Mesenchymal stem cell (in vitro differentiated cells and primary cell): ENCODE measurements at regions not wholly inside any gene's neighbourhood (a gene's known extent, or its start where the extent isn't known, plus 50 kb on each side); places are given as distances from the start of the nearest gene placed in this dataset.

ENCODE experiments used
- DNase-seq: peaks from one replicate; pipeline ENCODE4 v3.0.0-alpha.2; 2013
- H2AFZ ChIP-seq: one replicate; pipeline ENCODE4 v1.6.1; 2013; ENCODE audit warnings: low read depth, mild to moderate bottlenecking, control low read depth, inconsistent platforms, low read length, moderate library complexity
- H2AK5ac ChIP-seq: 2 replicates; pipeline ENCODE4 v1.6.1; 2013; ENCODE audit warnings: low read length, moderate library complexity, mild to moderate bottlenecking, inconsistent platforms; ENCODE audit not compliant: severe bottlenecking
- H2BK120ac ChIP-seq: one replicate; pipeline ENCODE4 v1.6.1; 2013; ENCODE audit warnings: low read depth, mild to moderate bottlenecking, inconsistent platforms, low read length, moderate library complexity
- H2BK12ac ChIP-seq, 2 experiments: one replicate each; pipeline ENCODE4 v1.6.1; 2013; ENCODE audit warnings: inconsistent platforms in 2 of 2, low read length in 2 of 2, mild to moderate bottlenecking in 2 of 2, moderate library complexity in 2 of 2, control low read depth in 1 of 2
- H2BK15ac ChIP-seq: one replicate; pipeline ENCODE4 v1.6.1; 2013; ENCODE audit warnings: mild to moderate bottlenecking, low read depth, inconsistent platforms; ENCODE audit not compliant: poor library complexity, severe bottlenecking
- H2BK5ac ChIP-seq: 2 replicates; pipeline ENCODE4 v1.6.1; 2013; ENCODE audit warnings: low read depth, mild to moderate bottlenecking, low read length, control low read depth, inconsistent platforms; ENCODE audit not compliant: poor library complexity, severe bottlenecking
- H3K14ac ChIP-seq, 2 experiments: one replicate each; pipeline ENCODE4 v1.6.1; 2013; ENCODE audit warnings: inconsistent platforms in 2 of 2, low read length in 2 of 2, control low read depth in 1 of 2, mild to moderate bottlenecking in 1 of 2, moderate library complexity in 1 of 2
- H3K18ac ChIP-seq, 2 experiments: one replicate each; pipeline ENCODE4 v1.6.1; 2013; ENCODE audit warnings: inconsistent platforms in 2 of 2, low read length in 2 of 2, control low read depth in 1 of 2, low read depth in 1 of 2, mild to moderate bottlenecking in 1 of 2
- H3K23ac ChIP-seq, 2 experiments: one replicate each; pipeline ENCODE4 v1.6.1; 2013; ENCODE audit warnings: inconsistent platforms in 2 of 2, low read length in 2 of 2, mild to moderate bottlenecking in 2 of 2, moderate library complexity in 2 of 2, control low read depth in 1 of 2
- H3K27ac ChIP-seq: 2 replicates; pipeline ENCODE4 v1.5.1; 2013; ENCODE audit warnings: mild to moderate bottlenecking, moderate library complexity, low read length, control low read depth, inconsistent platforms; ENCODE audit not compliant: poor library complexity, severe bottlenecking
- H3K27me3 ChIP-seq, 2 experiments: 2 replicates each; pipeline versions ENCODE4 v1.6.1 to v1.7.0; 2013; ENCODE audit warnings: low read length in 2 of 2, mild to moderate bottlenecking in 2 of 2, moderate library complexity in 2 of 2, control low read depth in 1 of 2, inconsistent platforms in 1 of 2; ENCODE audit not compliant: control insufficient read depth in 1 of 2, insufficient read depth in 1 of 2
- H3K36me3 ChIP-seq, 2 experiments: 2 replicates each; pipeline versions ENCODE4 v1.6.1 to v1.7.0; 2013; ENCODE audit warnings: low read length in 2 of 2, control low read depth in 1 of 2, inconsistent platforms in 1 of 2, low read depth in 1 of 2, mild to moderate bottlenecking in 1 of 2; ENCODE audit not compliant: insufficient read depth in 2 of 2, control insufficient read depth in 1 of 2
- H3K4ac ChIP-seq, 2 experiments: one replicate each; pipeline ENCODE4 v1.6.1; 2013; ENCODE audit warnings: inconsistent platforms in 2 of 2, low read length in 2 of 2, mild to moderate bottlenecking in 2 of 2, moderate library complexity in 2 of 2, control low read depth in 1 of 2, low read depth in 1 of 2
- H3K4me1 ChIP-seq: 2 replicates; pipeline ENCODE4 v1.6.1; 2013; ENCODE audit warnings: low read depth, low read length, control low read depth; ENCODE audit not compliant: control insufficient read depth, insufficient read depth
- H3K4me2 ChIP-seq: 2 replicates; pipeline ENCODE4 v1.6.1; 2013; ENCODE audit warnings: low read length, mild to moderate bottlenecking, inconsistent platforms; ENCODE audit not compliant: poor library complexity, severe bottlenecking
- H3K4me3 ChIP-seq, 2 experiments: 2 replicates each; pipeline versions ENCODE4 v1.5.1 to v1.7.0; 2013; ENCODE audit warnings: low read length in 2 of 2, mild to moderate bottlenecking in 2 of 2, control low read depth in 1 of 2, low read depth in 1 of 2; ENCODE audit not compliant: insufficient read depth in 1 of 2
- H3K79me1 ChIP-seq: replicated peaks from 2 replicates; pipeline ENCODE4 v1.6.1; 2013; ENCODE audit warnings: mild to moderate bottlenecking, control low read depth, low read length, inconsistent platforms; ENCODE audit not compliant: poor library complexity, severe bottlenecking
- H3K9ac ChIP-seq: 2 replicates; pipeline ENCODE4 v1.7.0; 2013; ENCODE audit warnings: mild to moderate bottlenecking, low read length, moderate library complexity
- H3K9me3 ChIP-seq: 2 replicates; pipeline ENCODE4 v1.7.0; 2013; ENCODE audit warnings: mild to moderate bottlenecking, low read length; ENCODE audit not compliant: control insufficient read depth
- H4K8ac ChIP-seq: one replicate; pipeline ENCODE4 v1.6.1; 2013; ENCODE audit warnings: inconsistent platforms, mild to moderate bottlenecking, low read length, moderate library complexity
- H4K91ac ChIP-seq: one replicate; pipeline ENCODE4 v1.6.1; 2013; ENCODE audit warnings: mild to moderate bottlenecking, low read length, inconsistent platforms
- WGBS: methylation state at CpG from one replicate; pipeline ENCODE4 v1.1.7; 2013; ENCODE audit warnings: mixed read lengths; 5-methylcytosine and 5-hydroxymethylcytosine counted together

DNA sequence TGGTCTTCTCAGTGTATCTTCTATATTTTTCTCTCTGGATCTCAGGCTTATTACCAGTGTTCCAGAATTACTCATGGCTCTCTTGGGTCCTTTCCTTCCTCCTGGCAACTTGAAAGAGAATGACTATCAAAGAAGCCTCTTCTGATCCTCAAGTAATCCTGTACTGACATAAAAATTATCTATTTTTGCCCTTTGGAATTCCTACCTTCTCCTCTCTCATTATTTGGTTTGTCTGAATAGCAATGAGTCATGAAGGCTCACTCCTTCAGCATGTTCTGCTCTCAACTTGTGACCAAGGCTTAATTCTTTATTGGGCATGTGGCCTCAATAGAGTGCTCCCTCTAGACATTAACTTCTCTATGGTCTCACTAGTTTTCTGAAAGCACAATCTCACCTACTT lies 553.6 kb upstream of the ATP2B1 start:
- H2AFZ ChIP-seq = no peak overlapping the region
- no peaks in the 10 kb centered on the region for H3K9me3 ChIP-seq
- no peak overlapping the region for H3K14ac ChIP-seq
- no peak overlapping the region for H2BK120ac ChIP-seq
- no peak overlapping the region for H3K4me2 ChIP-seq
- no peak overlapping the region for H2BK5ac ChIP-seq
- no peak overlapping the region for H3K27ac ChIP-seq
- no peaks in the 10 kb centered on the region for H3K79me1 ChIP-seq
- no peak overlapping the region for H4K8ac ChIP-seq
- H3K4me3 ChIP-seq = no peak overlapping the region
- H2BK12ac ChIP-seq = no peak overlapping the region
- H3K4me1 ChIP-seq = no peaks in the 10 kb centered on the region
- no peak overlapping the region for H2AK5ac ChIP-seq
- DNase-seq = peak; percentile 32
- no peaks in the 10 kb centered on the region for H3K36me3 ChIP-seq
- H3K18ac ChIP-seq = no peak overlapping the region
- no peak overlapping the region for H3K4ac ChIP-seq
- no peaks in the 10 kb centered on the region for H3K27me3 ChIP-seq
- no peak overlapping the region for H3K9ac ChIP-seq
- H2BK15ac ChIP-seq = no peak overlapping the region
- H3K23ac ChIP-seq = no peak overlapping the region
- no peak overlapping the region for H4K91ac ChIP-seq

DNA sequence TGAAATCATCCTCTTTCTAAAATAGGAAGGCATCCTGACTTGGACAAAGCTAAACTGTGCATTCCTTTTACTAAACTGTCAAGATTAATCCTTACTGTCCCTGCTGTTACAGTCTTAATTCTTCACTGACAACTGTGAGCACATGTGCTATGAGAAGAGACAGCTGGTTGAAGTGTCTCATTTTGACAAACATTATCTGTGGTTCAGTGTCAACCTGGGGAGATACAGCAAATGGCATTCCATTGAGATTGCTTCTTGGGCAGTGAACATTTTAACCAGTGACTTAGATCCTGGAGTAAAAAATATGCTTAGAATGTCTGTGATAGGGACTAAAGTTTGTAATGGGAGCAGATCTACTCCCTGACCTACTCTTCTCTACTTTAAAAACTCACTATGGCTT lies 552.6 kb upstream of the ATP2B1 start:
- H2BK12ac ChIP-seq = no peak overlapping the region
- no peak overlapping the region for H2AK5ac ChIP-seq
- H2BK15ac ChIP-seq = no peak overlapping the region
- no peaks in the 10 kb centered on the region for H3K4me1 ChIP-seq
- H3K9ac ChIP-seq = peak overlapping the region; percentile 15
- H3K36me3 ChIP-seq = no peaks in the 10 kb centered on the region
- no peak overlapping the region for H4K8ac ChIP-seq
- no peak overlapping the region for H3K4me3 ChIP-seq
- no peak overlapping the region for H3K4me2 ChIP-seq
- H3K14ac ChIP-seq = no peak overlapping the region
- H3K4ac ChIP-seq = no peak overlapping the region
- H2BK120ac ChIP-seq = no peak overlapping the region
- H2AFZ ChIP-seq = no peak overlapping the region
- H3K9me3 ChIP-seq = no peaks in the 10 kb centered on the region
- no peaks in the 10 kb centered on the region for H3K79me1 ChIP-seq
- no peak overlapping the region for H3K23ac ChIP-seq
- no peak overlapping the region for H2BK5ac ChIP-seq
- no peak overlapping the region for H4K91ac ChIP-seq
- H3K27me3 ChIP-seq = no peaks in the 10 kb centered on the region
- DNase-seq = peak; percentile 25
- H3K27ac ChIP-seq = no peak overlapping the region
- no peak overlapping the region for H3K18ac ChIP-seq

DNA sequence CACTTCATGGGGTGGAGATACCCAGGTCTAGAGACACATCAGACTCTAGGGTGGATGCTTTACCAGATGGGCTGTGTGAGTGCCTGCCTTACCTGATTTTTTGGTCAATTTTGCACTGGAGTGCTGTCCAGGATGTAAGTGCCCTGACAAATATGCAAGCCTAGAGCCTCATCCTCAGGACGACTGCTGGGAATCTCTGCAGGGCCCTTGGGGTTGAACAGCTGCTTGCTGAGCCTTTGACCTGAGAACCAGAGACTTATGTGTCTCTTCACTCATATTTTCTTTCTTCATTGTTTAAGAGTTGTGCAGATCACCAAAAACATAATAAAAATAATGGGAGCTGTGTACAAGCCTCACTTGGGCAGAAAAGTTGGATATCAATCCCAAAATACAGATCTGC lies 551.5 kb upstream of the ATP2B1 start:
- H4K91ac ChIP-seq = no peak overlapping the region
- H2BK120ac ChIP-seq = no peak overlapping the region
- no peak overlapping the region for H3K4me3 ChIP-seq
- no peak for DNase-seq
- no peaks in the 10 kb centered on the region for H3K4me1 ChIP-seq
- H2BK15ac ChIP-seq = no peak overlapping the region
- no peak overlapping the region for H3K9ac ChIP-seq
- no peak overlapping the region for H3K27ac ChIP-seq
- peak overlapping the region in 1 of 2 experiments; percentile 58 for H3K18ac ChIP-seq
- H3K27me3 ChIP-seq = no peaks in the 10 kb centered on the region
- H2BK12ac ChIP-seq = no peak overlapping the region
- no peak overlapping the region for H3K4ac ChIP-seq
- no peak overlapping the region for H2AFZ ChIP-seq
- no peak overlapping the region for H3K4me2 ChIP-seq
- no peak overlapping the region for H3K23ac ChIP-seq
- H3K79me1 ChIP-seq = no peaks in the 10 kb centered on the region
- H2AK5ac ChIP-seq = no peak overlapping the region
- H2BK5ac ChIP-seq = no peak overlapping the region
- no peaks in the 10 kb centered on the region for H3K9me3 ChIP-seq
- no peaks in the 10 kb centered on the region for H3K36me3 ChIP-seq
- H4K8ac ChIP-seq = no peak overlapping the region
- H3K14ac ChIP-seq = no peak overlapping the region
- WGBS = 61% methylated on average over 1 of the region's 1 CpG

DNA sequence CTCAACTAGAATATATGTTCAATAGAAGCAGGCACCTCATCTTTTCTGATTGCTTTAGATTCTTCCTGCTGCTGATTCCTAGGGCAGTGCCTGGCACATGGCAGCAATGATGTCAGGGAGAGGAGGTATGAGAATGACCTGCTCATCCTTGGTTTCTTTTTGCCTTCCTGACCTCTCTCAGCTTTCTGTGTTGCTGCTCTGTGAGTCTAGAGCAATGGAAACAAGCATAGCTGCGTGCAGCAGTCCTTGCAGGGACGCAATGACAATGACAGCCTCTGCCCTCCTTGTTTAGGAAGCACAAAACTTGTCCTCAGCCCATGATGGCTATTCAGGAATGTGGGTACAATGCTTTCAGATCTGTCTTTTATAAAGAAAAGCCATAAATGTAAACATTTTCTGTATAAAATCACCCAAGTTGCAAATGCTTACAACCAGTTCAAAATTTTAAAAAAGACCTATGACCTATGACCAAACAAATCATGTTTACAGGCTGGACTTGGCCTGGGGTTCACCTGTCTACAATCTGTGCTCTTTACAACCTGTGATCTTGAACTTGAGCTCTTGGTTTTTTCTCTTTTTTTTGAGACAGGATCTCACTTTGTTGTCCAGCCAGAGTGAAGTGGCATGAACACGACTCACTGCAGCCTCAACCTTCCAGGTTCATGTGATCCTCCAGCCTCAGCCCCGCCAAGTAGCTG lies 549.4 kb upstream of the ATP2B1 start:
- Histone ChIP-seq H2BK15ac (no peak overlapping the region), H3K9ac (no peak overlapping the region), H2BK5ac (no peak overlapping the region), H3K18ac (no peak overlapping the region), H2BK120ac (no peak overlapping the region), H2BK12ac (no peak overlapping the region), H4K91ac (no peak overlapping the region), H2AFZ (no peak overlapping the region), H4K8ac (no peak overlapping the region), H3K4ac (no peak overlapping the region), H3K27me3 (no peaks in the 10 kb centered on the region), H3K9me3 (no peaks in the 10 kb centered on the region), H2AK5ac (no peak overlapping the region), H3K79me1 (no peaks in the 10 kb centered on the region), H3K4me2 (no peak overlapping the region), H3K4me1 (no peaks in the 10 kb centered on the region), H3K23ac (no peak overlapping the region), H3K27ac (no peak overlapping the region), H3K14ac (no peak overlapping the region), H3K4me3 (no peak overlapping the region), H3K36me3 (no peaks in the 10 kb centered on the region)
- 91% methylated on average over 4 of the region's 4 CpGs for WGBS
- DNase-seq = no peak
